Heart left ventricle (tissue), 13 donors: ENCODE measurements at regions not wholly inside any gene's neighbourhood (a gene's known extent, or its start where the extent isn't known, plus 50 kb on each side); places are given as distances from the start of the nearest gene placed in this dataset.

Experiments
- CTCF ChIP-seq, 12 donors: fragments of 200-600 bp; sonication (generic) in 4 of 12; IDR thresholded peaks; one replicate each; pipeline versions ENCODE4 v1.5.0 to v1.8.0; 2018 to 2022; ENCODE audit warnings: antibody characterized with exemption in 12 of 12, mild to moderate bottlenecking in 5 of 12
- POLR2A ChIP-seq, 2 donors: fragments of 450-650 bp; IDR thresholded peaks; one replicate each; pipeline ENCODE4 v1.6.1; 2017; ENCODE audit warnings: antibody characterized with exemption in 2 of 2, mild to moderate bottlenecking in 2 of 2, moderate library complexity in 2 of 2
- donor health status: ischemic (EF 13 %, LVEDD 7.1; RV severe dilation, severe dysfunction).
- donor health status: DM: no; HTN: yes; CAD: no.
- donor health status: DM: no; HTN: no; CAD: no.
- donor health status: ischemic (EF 25% LVEDD 6.9; RV normal size, moderate dysfunction).
- donor health status: ischemic (EF 25% LVEDD 5.7; RV mildly dilated, moderate dysfunction).
- donor health status: ischemic (EF 35%, LVEDD 5.7; RV mildly dilated, moderate dysfunction).
- donor health status: nonischemic (EF 11% LVEDD 7.7; RV severe dilation, severe dysfunction).
- donor health status: DM: yes; HTN: yes; CAD: no.
- donor health status: PGD.
- donor health status: ischemic (EF 29% LVEDD 5.4; RV normal size, mild dysfunction).
- donor health status: nonischemic (EF 23%, LVEDD 6.1; RV moderate dilation, normal function).

GRCh38 chr9:16085167-16085726 lies 532.4 kb downstream of the CCDC171 start:
- no peak for TF ChIP-seq CTCF (IDR thresholded peaks at IDR 0.05)
- no peak for TF ChIP-seq POLR2A (IDR thresholded peaks at IDR 0.05)
